Right cardiac atrium (tissue), 5 donors: ENCODE measurements at regions not wholly inside any gene's neighbourhood (a gene's known extent, or its start where the extent isn't known, plus 50 kb on each side); places are given as distances from the start of the nearest gene placed in this dataset.

Source experiments
- ATAC-seq, 2 donors: fragments of 200-7000 bp; cut with Tn5 transposase; one replicate each; pipeline versions ENCODE4 v1.8.0 to v1.9.1; 2020; ENCODE audit warnings: moderate library complexity in 2 of 2, mild to moderate bottlenecking in 1 of 2
- DNase-seq, 3 donors: peaks; one replicate each; pipeline ENCODE4 v3.0.0-alpha.2; 2020
- H3K27ac ChIP-seq: one replicate; pipeline ENCODE4 v1.5.1; 2013; ENCODE audit warnings: mild to moderate bottlenecking, low read length, control low read depth, moderate library complexity
- H3K27me3 ChIP-seq: one replicate; pipeline ENCODE4 v1.6.1; 2013; ENCODE audit not compliant: control insufficient read depth, insufficient read depth
- H3K4me1 ChIP-seq: one replicate; pipeline ENCODE4 v1.6.1; 2013; ENCODE audit warnings: low read length; ENCODE audit not compliant: control insufficient read depth, insufficient read depth
- H3K4me3 ChIP-seq: one replicate; pipeline ENCODE4 v1.5.1; 2013; ENCODE audit warnings: low read length, control low read depth
- H3K9me3 ChIP-seq: one replicate; pipeline ENCODE4 v1.6.1; 2013; ENCODE audit warnings: low read length; ENCODE audit not compliant: control insufficient read depth
- WGBS: extraction: QIAGEN DNeasy Blood & Tissue Kit; methylation state at CpG from one replicate; pipeline ENCODE4 v1.1.7; 2013; 5-methylcytosine and 5-hydroxymethylcytosine counted together
- intact Hi-C, 4 donors: fragments of 100-400 bp; cut with DNase I; formaldehyde crosslinking; loops; one replicate each; pipeline versions ENCODE4 v1.11.0 to v1.14.0; 2022 to 2023
- donor health status: healthy with polysubstance abuse.
- donor health status: DM: no; HTN: yes; CAD: no.
- donor health status: DM: no; HTN: no; CAD: no.
- donor health status: DM: no; HTN: yes; CAD: no; lungs with severe emphysema.
- donor health status: DM: yes; HTN: yes; CAD: no.

- no peaks in the 10 kb centered on the region for H3K4me1 ChIP-seq
- no peak overlapping the region for H3K4me3 ChIP-seq
- no peak overlapping the region for H3K27ac ChIP-seq
- DNase-seq (no peak), ATAC-seq (no peak)
- no peaks in the 10 kb centered on the region for H3K27me3 ChIP-seq
- intact Hi-C loops, result no loop called here
- 59% methylated on average over 4 of the region's 4 CpGs for WGBS
- H3K9me3 ChIP-seq, result no peaks in the 10 kb centered on the region
Measured at GRCh38 chr16:79690159-79690558, 89.6 kb upstream of the MAF start.

DNA sequence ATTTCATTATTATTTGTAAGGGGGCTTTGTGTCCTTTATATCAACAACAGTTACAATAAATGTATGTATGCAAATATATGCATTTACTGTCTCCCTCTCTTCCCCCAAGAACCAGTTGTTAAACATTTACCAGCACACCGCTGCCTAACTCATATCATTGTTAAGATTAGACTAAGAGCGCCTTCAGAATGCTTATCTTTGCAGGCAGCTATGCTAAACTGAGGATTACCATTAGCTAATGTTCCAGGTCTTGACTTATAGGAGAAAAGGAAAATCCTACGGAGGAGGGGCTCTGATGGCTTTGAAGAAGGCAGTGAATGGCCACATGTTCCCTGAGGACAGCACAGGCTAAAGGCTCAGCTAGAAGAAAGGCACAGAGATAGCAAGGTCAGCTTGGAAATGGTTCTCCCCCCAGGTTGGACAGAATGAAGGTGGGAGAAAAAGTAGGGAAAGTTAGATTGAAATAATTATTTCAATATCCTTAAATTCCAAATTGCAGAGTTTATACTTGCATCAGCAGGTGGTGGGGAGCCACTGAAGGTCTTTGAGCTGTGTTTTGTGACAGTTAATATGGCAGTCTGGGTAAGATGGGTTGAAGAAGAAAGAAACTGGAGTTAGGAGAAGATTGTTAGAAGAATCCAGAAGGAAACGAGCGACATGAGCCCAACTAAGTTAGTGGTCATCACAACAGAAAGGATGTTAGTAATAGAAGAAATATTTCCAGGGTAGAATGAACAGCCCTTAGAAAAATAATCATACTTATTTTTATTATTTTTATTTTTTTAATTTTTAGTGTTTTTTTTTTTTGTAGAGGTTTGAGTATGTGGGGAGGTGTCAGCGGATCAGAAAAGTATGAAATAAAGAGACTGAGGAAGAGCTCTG is 87.0 kb upstream of the MAF start:
- intact Hi-C loops, result loop anchor here in 1 of 4 donors (10.0 kb wide), 1 partner anchor 63 kb away; no protein-coding TSS in a partner anchor
- no peak overlapping the region for H3K27ac ChIP-seq
- H3K27me3 ChIP-seq, result no peaks in the 10 kb centered on the region
- no peaks in the 10 kb centered on the region for H3K4me1 ChIP-seq
- 83% methylated on average over 6 of the region's 6 CpGs for WGBS
- ATAC-seq, result no peak
- H3K4me3 ChIP-seq, result no peak overlapping the region
- DNase-seq, result no peak
- no peaks in the 10 kb centered on the region for H3K9me3 ChIP-seq

- no peaks in the 10 kb centered on the region for H3K4me1 ChIP-seq
- H3K9me3 ChIP-seq, result no peaks in the 10 kb centered on the region
- DNase-seq, result no peak
- no peak overlapping the region for H3K27ac ChIP-seq
- no peak overlapping the region for H3K4me3 ChIP-seq
- H3K27me3 ChIP-seq, result no peaks in the 10 kb centered on the region
- intact Hi-C loops, result loop anchor here in 1 of 4 donors (10.0 kb wide), 1 partner anchor 61 kb away; no protein-coding TSS in a partner anchor
- WGBS, result 95% methylated on average over 3 of the region's 3 CpGs
- ATAC-seq, result no peak
Measured at GRCh38 chr16:79685871-79686270, 85.3 kb upstream of the MAF start.

DNA sequence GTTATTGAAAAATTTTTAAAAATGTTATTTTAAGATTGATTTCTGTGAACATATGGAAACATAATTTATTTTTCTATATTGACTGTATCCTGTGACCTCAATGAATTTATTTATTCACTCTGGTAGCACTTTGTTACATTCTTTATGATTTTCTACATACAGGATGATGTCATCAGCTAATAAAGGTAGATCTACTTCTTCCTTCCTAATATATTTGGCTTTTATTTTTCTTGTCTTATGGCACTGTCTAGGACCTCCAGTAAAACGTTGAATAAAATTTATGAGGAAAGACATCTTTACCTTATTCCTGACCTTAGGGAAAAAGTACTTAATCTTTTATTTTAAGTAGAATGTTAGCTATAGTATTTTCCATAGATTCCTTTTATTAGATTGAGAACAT is 78.8 kb upstream of the MAF start:
- Histone ChIP-seq H3K27ac (no peak overlapping the region), H3K4me1 (no peaks in the 10 kb centered on the region), H3K27me3 (no peaks in the 10 kb centered on the region), H3K4me3 (no peak overlapping the region), H3K9me3 (no peaks in the 10 kb centered on the region)
- intact Hi-C loops, result no loop called here
- ATAC-seq, result no peak
- no peak for DNase-seq
- WGBS, result 75% methylated on average over 1 of the region's 1 CpG

DNA sequence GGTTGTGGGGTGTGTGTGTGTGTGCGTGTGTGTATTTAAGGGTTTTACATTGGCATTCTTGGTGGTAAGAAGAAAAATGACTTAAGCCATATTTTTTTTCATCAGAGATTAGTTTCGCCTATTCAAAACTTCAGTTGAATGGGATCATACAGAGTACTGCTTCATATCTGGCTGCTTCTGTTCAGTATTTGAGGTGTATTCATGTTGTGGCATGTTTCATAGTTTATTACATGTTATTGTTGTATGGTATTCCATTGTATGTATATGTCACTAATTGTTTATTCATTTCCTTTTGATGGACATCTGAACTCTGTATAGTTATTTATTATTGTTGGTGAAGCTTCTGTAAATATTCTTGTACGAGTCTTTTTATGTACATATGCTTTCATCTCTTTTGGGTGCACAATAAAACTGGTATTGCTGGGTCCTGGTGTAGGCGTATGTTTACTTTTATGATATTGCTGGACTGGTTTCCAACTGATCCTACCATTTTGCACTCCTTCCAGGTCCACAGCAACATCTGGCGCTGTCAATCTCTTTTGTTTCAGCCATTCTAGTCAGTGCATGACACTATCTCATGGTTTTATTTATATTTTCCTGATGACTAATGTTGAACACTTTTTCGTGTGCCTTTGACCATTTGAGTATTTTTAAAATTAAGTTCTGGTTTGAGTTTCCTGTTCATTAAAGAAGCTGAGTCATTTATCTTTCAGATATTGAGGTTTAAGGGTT is 77.4 kb upstream of the MAF start:
- H3K4me3 ChIP-seq, result no peak overlapping the region
- H3K27ac ChIP-seq, result no peak overlapping the region
- DNase-seq, result no peak
- ATAC-seq, result no peak
- no peaks in the 10 kb centered on the region for H3K9me3 ChIP-seq
- no peaks in the 10 kb centered on the region for H3K27me3 ChIP-seq
- H3K4me1 ChIP-seq, result no peaks in the 10 kb centered on the region
- 86% methylated on average over 6 of the region's 6 CpGs for WGBS
- intact Hi-C loops, result no loop called here

- DNase-seq (no peak), ATAC-seq (no peak)
- WGBS, result 63% methylated on average over 3 of the region's 3 CpGs
- H3K27me3 ChIP-seq, result no peaks in the 10 kb centered on the region
- no peaks in the 10 kb centered on the region for H3K4me1 ChIP-seq
- H3K9me3 ChIP-seq, result no peaks in the 10 kb centered on the region
- intact Hi-C loops, result no loop called here
- H3K27ac ChIP-seq, result no peak overlapping the region
- H3K4me3 ChIP-seq, result no peak overlapping the region
Measured at GRCh38 chr16:79673635-79674034, 73.1 kb upstream of the MAF start.

- DNase-seq, result no peak
- intact Hi-C loops, result no loop called here
- Histone ChIP-seq H3K27ac (no peak overlapping the region), H3K4me3 (no peak overlapping the region), H3K4me1 (no peaks in the 10 kb centered on the region), H3K27me3 (no peaks in the 10 kb centered on the region), H3K9me3 (no peaks in the 10 kb centered on the region)
- WGBS, result 95% methylated on average over 2 of the region's 2 CpGs
- no peak for ATAC-seq
Measured at GRCh38 chr16:79672524-79672923, 72.0 kb upstream of the MAF start.

DNA sequence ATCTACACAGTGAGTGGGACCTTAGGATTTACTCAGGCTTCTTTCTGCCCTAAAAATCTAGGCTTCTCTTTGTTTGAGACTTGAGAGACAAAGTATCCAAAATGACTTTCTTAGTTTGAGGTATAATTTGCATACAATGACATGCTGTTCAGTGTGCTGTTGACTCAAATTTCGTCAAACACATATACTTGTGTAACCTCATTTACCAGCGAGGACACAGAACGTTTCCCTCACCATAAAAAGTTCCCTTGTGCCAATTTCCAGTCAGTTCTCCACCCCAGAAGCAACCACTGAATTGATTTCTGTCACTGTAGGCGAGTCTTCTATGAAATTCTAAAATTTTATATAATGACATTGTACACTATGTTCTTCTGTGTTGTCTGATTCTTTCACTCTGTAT is 68.0 kb upstream of the MAF start:
- DNase-seq (no peak), ATAC-seq (no peak)
- H3K4me3 ChIP-seq, result no peak overlapping the region
- H3K4me1 ChIP-seq, result no peaks in the 10 kb centered on the region
- intact Hi-C loops, result no loop called here
- no peaks in the 10 kb centered on the region for H3K27me3 ChIP-seq
- no peak overlapping the region for H3K27ac ChIP-seq
- 82% methylated on average over 4 of the region's 4 CpGs for WGBS
- no peaks in the 10 kb centered on the region for H3K9me3 ChIP-seq

- H3K9me3 ChIP-seq, result no peaks in the 10 kb centered on the region
- intact Hi-C loops, result no loop called here
- no peak for ATAC-seq
- H3K27me3 ChIP-seq, result no peaks in the 10 kb centered on the region
- 74% methylated on average over 3 of the region's 3 CpGs for WGBS
- H3K27ac ChIP-seq, result no peak overlapping the region
- DNase-seq, result no peak
- no peaks in the 10 kb centered on the region for H3K4me1 ChIP-seq
- no peak overlapping the region for H3K4me3 ChIP-seq
Measured at GRCh38 chr16:79665970-79666369, 65.4 kb upstream of the MAF start.

GRCh38 chr16:79664407-79664806 is 63.9 kb upstream of the MAF start:
- intact Hi-C loops, result no loop called here
- no peak overlapping the region for H3K27ac ChIP-seq

DNA sequence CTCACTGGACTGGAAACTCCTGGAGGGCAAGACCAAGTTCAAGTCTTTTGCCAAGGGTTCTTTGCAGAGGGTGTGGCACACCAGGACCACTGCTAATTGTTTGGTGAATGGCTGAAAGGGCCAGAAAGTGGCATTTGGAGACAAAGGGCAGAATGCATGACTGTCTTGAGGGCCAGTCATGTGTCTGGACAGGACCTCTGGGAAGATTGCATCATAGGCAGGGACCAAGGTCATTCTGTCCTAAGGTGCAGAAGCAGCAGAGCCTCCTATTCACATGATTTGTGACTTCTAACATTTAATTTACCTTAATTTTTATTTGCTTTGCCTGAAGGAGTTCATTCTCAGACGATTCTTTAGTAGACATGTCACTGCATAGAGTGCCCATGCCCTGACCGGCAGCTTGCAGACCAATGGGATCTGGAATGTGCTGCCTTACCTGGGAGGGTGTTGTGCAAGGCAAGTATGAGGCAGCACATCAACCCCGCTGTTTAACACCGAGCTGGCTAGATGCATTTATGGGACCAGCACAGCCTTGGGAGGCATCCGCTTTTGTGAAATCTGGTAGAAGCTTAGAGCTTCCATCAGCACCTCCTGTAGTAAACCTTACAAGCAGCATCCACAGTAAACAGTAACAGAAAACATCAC is 62.3 kb upstream of the MAF start:
- intact Hi-C loops, result no loop called here

More at GRCh38 chr16:79664407-79664806, 63.9 kb upstream of the MAF start:
- Histone ChIP-seq H3K9me3 (no peaks in the 10 kb centered on the region), H3K4me1 (no peaks in the 10 kb centered on the region), H3K4me3 (no peak overlapping the region), H3K27me3 (no peaks in the 10 kb centered on the region)
- no peak for DNase-seq
- 84% methylated on average over 1 of the region's 1 CpG for WGBS
- ATAC-seq, result no peak

More for the DNA sequence above, 62.3 kb upstream of the MAF start:
- Histone ChIP-seq H3K4me1 (no peaks in the 10 kb centered on the region), H3K9me3 (no peaks in the 10 kb centered on the region), H3K4me3 (no peak overlapping the region), H3K27ac (no peak overlapping the region), H3K27me3 (no peaks in the 10 kb centered on the region)
- DNase-seq (no peak), ATAC-seq (no peak)
- WGBS, result 95% methylated on average over 5 of the region's 5 CpGs
